ENCODE measurements at regions not wholly inside any gene's neighbourhood (a gene's known extent, or its start where the extent isn't known, plus 50 kb on each side); places are given as distances from the start of the nearest gene placed in this dataset.

- H3K27me3 ChIP-seq (replicated peaks in 1 of 4; ENCODE audit: control extremely low read depth in 1 of 4, control insufficient read depth in 3 of 4, insufficient read depth in 4 of 4, low read length in 3 of 4) = peaks cover 0 to 5% (median 0%) of the 10 kb centered on the region in 4 experiments
- Mint-ChIP-seq H3K27me3 (peaks cover 4% of the 10 kb centered on the region), H3K4me1 (no peaks in the 10 kb centered on the region), H3K9me3 (ENCODE audit: insufficient read depth) (peaks cover 3% of the 10 kb centered on the region), H3K4me3 (no peak overlapping the region), H3K27ac (no peak overlapping the region)
- no peaks in the 10 kb centered on the region for H3K36me3 ChIP-seq (replicated peaks in 1 of 2; ENCODE audit: control extremely low read depth in 1 of 2, control insufficient read depth in 1 of 2, extremely low read depth in 1 of 2, insufficient read depth in 2 of 2, low read length in 1 of 2)
- H3K27ac ChIP-seq (ENCODE audit: low read length in 2 of 2) = no peak overlapping the region
- no peak for DNase-seq
- H3K4me2 ChIP-seq (replicated peaks; ENCODE audit: low read depth, low read length, poor library complexity, severe bottlenecking) = no peak overlapping the region
- CTCF ChIA-PET = no interaction called here
- no peak for TF ChIP-seq CTCF (IDR thresholded peaks at IDR 0.05)
- no peak for TF ChIP-seq EZH2 (IDR thresholded peaks at IDR 0.05; ENCODE audit: borderline replicate concordance, insufficient read depth, low read depth, low read length, poor library complexity, severe bottlenecking)
- H3K4me3 ChIP-seq (ENCODE audit: control extremely low read depth in 1 of 5, extremely low read depth in 1 of 5, insufficient read depth in 1 of 5, low read depth in 2 of 5, low read length in 4 of 5) = no peak overlapping the region
- no peaks in the 10 kb centered on the region for H3K4me1 ChIP-seq (ENCODE audit: control insufficient read depth in 2 of 2, insufficient read depth in 2 of 2, low read length in 2 of 2)
- no peak overlapping the region for H2AFZ ChIP-seq (ENCODE audit: insufficient read depth, low read depth, low read length, poor library complexity, severe bottlenecking)
- POLR2A ChIA-PET = no interaction called here
- H3K9ac ChIP-seq (ENCODE audit: low read length) = no peak overlapping the region
- no peaks in the 10 kb centered on the region for H4K20me1 ChIP-seq (ENCODE audit: control insufficient read depth, insufficient read depth, low read length, poor library complexity, severe bottlenecking)
- peaks cover 1 to 17% (median 6%) of the 10 kb centered on the region in 3 donors for H3K9me3 ChIP-seq (ENCODE audit: control extremely low read depth in 1 of 3, control insufficient read depth in 2 of 3, insufficient read depth in 1 of 3, low read length in 2 of 3)
- 100% methylated on average over 1 of the region's 6 CpGs for WGBS (ENCODE audit: insufficient coverage)
- H3K79me2 ChIP-seq (ENCODE audit: control insufficient read depth, insufficient read depth, low read length) = no peaks in the 10 kb centered on the region
- ATAC-seq (ENCODE audit: low read depth) = no peak
- intact Hi-C loops (cut with micrococcal nuclease) = no loop called here
These were observed 278.6 kb upstream of the KLF3 start for GRCh38 chr4:38385093-38386004.

- ATAC-seq (ENCODE audit: low read depth) = no peak
- H3K9ac ChIP-seq (ENCODE audit: low read length) = no peak overlapping the region
- no peak overlapping the region for H3K27ac Mint-ChIP-seq
- H3K79me2 ChIP-seq (ENCODE audit: control insufficient read depth, insufficient read depth, low read length) = no peaks in the 10 kb centered on the region
- WGBS (ENCODE audit: insufficient coverage) = 83% methylated on average over 2 of the region's 2 CpGs
- no peak overlapping the region for H3K4me2 ChIP-seq (replicated peaks; ENCODE audit: low read depth, low read length, poor library complexity, severe bottlenecking)
- no peaks in the 10 kb centered on the region for H3K4me1 Mint-ChIP-seq
- TF ChIP-seq CTCF (IDR thresholded peaks at IDR 0.05) = no peak
- no peak for TF ChIP-seq EZH2 (IDR thresholded peaks at IDR 0.05; ENCODE audit: borderline replicate concordance, insufficient read depth, low read depth, low read length, poor library complexity, severe bottlenecking)
- no peaks in the 10 kb centered on the region for H3K4me1 ChIP-seq (ENCODE audit: control insufficient read depth in 2 of 2, insufficient read depth in 2 of 2, low read length in 2 of 2)
- no peak overlapping the region for H2AFZ ChIP-seq (ENCODE audit: insufficient read depth, low read depth, low read length, poor library complexity, severe bottlenecking)
- no peak overlapping the region for H3K4me3 ChIP-seq (ENCODE audit: control extremely low read depth in 1 of 5, extremely low read depth in 1 of 5, insufficient read depth in 1 of 5, low read depth in 2 of 5, low read length in 4 of 5)
- no peak overlapping the region for H3K4me3 Mint-ChIP-seq
- H3K27me3 Mint-ChIP-seq = peaks cover 4% of the 10 kb centered on the region
- H3K27ac ChIP-seq (ENCODE audit: low read length in 2 of 2) = no peak overlapping the region
- ChIA-PET POLR2A (no interaction called here), CTCF (no interaction called here)
- H3K9me3 Mint-ChIP-seq (ENCODE audit: insufficient read depth) = peaks cover 3% of the 10 kb centered on the region
- no peaks in the 10 kb centered on the region for H4K20me1 ChIP-seq (ENCODE audit: control insufficient read depth, insufficient read depth, low read length, poor library complexity, severe bottlenecking)
- DNase-seq = no peak
- intact Hi-C loops (cut with micrococcal nuclease) = no loop called here
- no peaks in the 10 kb centered on the region for H3K36me3 ChIP-seq (replicated peaks in 1 of 2; ENCODE audit: control extremely low read depth in 1 of 2, control insufficient read depth in 1 of 2, extremely low read depth in 1 of 2, insufficient read depth in 2 of 2, low read length in 1 of 2)
- H3K27me3 ChIP-seq (replicated peaks in 1 of 4; ENCODE audit: control extremely low read depth in 1 of 4, control insufficient read depth in 3 of 4, insufficient read depth in 4 of 4, low read length in 3 of 4) = peaks cover 0 to 5% (median 0%) of the 10 kb centered on the region in 4 experiments
- H3K9me3 ChIP-seq (ENCODE audit: control extremely low read depth in 1 of 3, control insufficient read depth in 2 of 3, insufficient read depth in 1 of 3, low read length in 2 of 3) = peaks cover 1 to 24% (median 6%) of the 10 kb centered on the region in 3 donors
These were observed 277.9 kb upstream of the KLF3 start for GRCh38 chr4:38386005-38386551.

All from B cell (primary cell).